HG03521 (cell line): ENCODE measurements at regions not wholly inside any gene's neighbourhood (a gene's known extent, or its start where the extent isn't known, plus 50 kb on each side); places are given as distances from the start of the nearest gene placed in this dataset.

Experiments
- ATAC-seq: cut with Tn5 transposase; IDR thresholded peaks from one replicate; pipeline ENCODE4 v1.9.1; 2021; ENCODE audit warnings: mild to moderate bottlenecking, moderate library complexity; ENCODE audit not compliant: unreplicated experiment

- ATAC-seq = no peak
Measured at GRCh38 chr6:139508576-139508975, 134.1 kb upstream of the CITED2 start.

- ATAC-seq = no peak
Measured at GRCh38 chr6:139508023-139508422, 133.6 kb upstream of the CITED2 start.

- ATAC-seq = no peak
Measured at GRCh38 chr6:139500977-139501376, 126.5 kb upstream of the CITED2 start.

- ATAC-seq = no peak
Measured at GRCh38 chr6:139498715-139499114, 124.3 kb upstream of the CITED2 start.

- ATAC-seq = no peak
Measured at GRCh38 chr6:139497345-139497961, 123.0 kb upstream of the CITED2 start.

GRCh38 chr6:139496654-139497344 lies 122.4 kb upstream of the CITED2 start:
- no peak for ATAC-seq

GRCh38 chr6:139494376-139494990 lies 120.0 kb upstream of the CITED2 start:
- no peak for ATAC-seq

- no peak for ATAC-seq
Measured at GRCh38 chr6:139490482-139490881, 116.0 kb upstream of the CITED2 start.

GRCh38 chr6:139486476-139486799 lies 112.0 kb upstream of the CITED2 start:
- ATAC-seq = no peak

- ATAC-seq = no peak
Measured at GRCh38 chr6:139485742-139486475, 111.5 kb upstream of the CITED2 start.

GRCh38 chr6:139485185-139485584 lies 110.7 kb upstream of the CITED2 start:
- ATAC-seq = no peak

- ATAC-seq = no peak
Measured at GRCh38 chr6:139483079-139483478, 108.6 kb upstream of the CITED2 start.

- no peak for ATAC-seq
Measured at GRCh38 chr6:139482287-139482686, 107.8 kb upstream of the CITED2 start.

GRCh38 chr6:139480356-139481165 lies 106.1 kb upstream of the CITED2 start:
- no peak for ATAC-seq

GRCh38 chr6:139479433-139480222 lies 105.2 kb upstream of the CITED2 start:
- ATAC-seq = no peak

GRCh38 chr6:139475646-139476045 lies 101.2 kb upstream of the CITED2 start:
- ATAC-seq = no peak

GRCh38 chr6:139475241-139475640 lies 100.8 kb upstream of the CITED2 start:
- no peak for ATAC-seq

- no peak for ATAC-seq
Measured at GRCh38 chr6:139474145-139475108, 100.0 kb upstream of the CITED2 start.

GRCh38 chr6:139473731-139474130 lies 99.3 kb upstream of the CITED2 start:
- no peak for ATAC-seq
